Esophagus squamous epithelium (tissue), 5 donors: ENCODE measurements at regions not wholly inside any gene's neighbourhood (a gene's known extent, or its start where the extent isn't known, plus 50 kb on each side); places are given as distances from the start of the nearest gene placed in this dataset.

ENCODE experiments used
- DNase-seq: peaks from one replicate; lab custom pipeline; 2025; lab: John Stamatoyannopoulos, UW
- H3K27ac ChIP-seq, 4 donors: fragments of 200-600 bp; sonication (generic); one replicate each; pipeline ENCODE4 v1.5.1; 2016 to 2019; ENCODE audit warnings: mild to moderate bottlenecking in 1 of 4
- H3K27me3 ChIP-seq, 4 donors: fragments of 200-600 bp; sonication (generic); 1 replicate in 3 of 4; 2 replicates in 1 of 4; pipeline versions ENCODE4 v1.5.1 to v1.6.0; 2017 to 2021; ENCODE audit warnings: antibody characterized with exemption in 1 of 4
- H3K36me3 ChIP-seq, 3 donors: fragments of 200-600 bp; sonication (generic); one replicate each; pipeline ENCODE4 v1.5.1; 2016 to 2019
- H3K4me1 ChIP-seq, 3 donors: fragments of 200-600 bp; sonication (generic); one replicate each; pipeline ENCODE4 v1.5.1; 2017 to 2019
- H3K4me3 ChIP-seq, 4 donors: fragments of 200-600 bp; sonication (generic); 1 replicate in 3 of 4; 2 replicates in 1 of 4; pipeline ENCODE4 v1.5.1; 2016 to 2019; ENCODE audit warnings: mild to moderate bottlenecking in 2 of 4, moderate library complexity in 1 of 4
- H3K9me3 ChIP-seq, 3 donors: fragments of 200-600 bp; sonication (generic); one replicate each; pipeline ENCODE4 v1.5.1; 2016 to 2019
- CTCF ChIP-seq, 6 experiments: fragments of 450-650 bp in 4 of 6; fragments of 200-600 bp in 2 of 6; sonication (generic) in 2 of 6; IDR thresholded peaks; one replicate each; pipeline ENCODE4 v1.5.1; 2016 to 2019; ENCODE audit warnings: antibody characterized with exemption in 6 of 6, mild to moderate bottlenecking in 4 of 6, moderate library complexity in 4 of 6
- POLR2A ChIP-seq, 4 donors: fragments of 450-650 bp; IDR thresholded peaks; one replicate each; pipeline ENCODE4 v1.6.1; 2017; ENCODE audit warnings: antibody characterized with exemption in 4 of 4, mild to moderate bottlenecking in 4 of 4, moderate library complexity in 3 of 4
- WGBS, 2 donors: methylation state at CpG; one replicate each; pipeline ENCODE4 v1.1.5; 2018; 5-methylcytosine and 5-hydroxymethylcytosine counted together
- intact Hi-C: fragments of 100-400 bp; cut with DNase I; formaldehyde crosslinking; loops from one replicate; pipeline ENCODE4 v1.15.0; 2022
- donor health status: DM: yes; HTN: yes; CAD: no.

- H3K27ac ChIP-seq: no peak overlapping the region
- TF ChIP-seq POLR2A (IDR thresholded peaks at IDR 0.05) (no peak), CTCF (IDR thresholded peaks at IDR 0.05) (no peak)
- intact Hi-C loops: no loop called here
- H3K27me3 ChIP-seq: no peaks in the 10 kb centered on the region
- H3K36me3 ChIP-seq: no peaks in the 10 kb centered on the region
- no peak overlapping the region for H3K4me3 ChIP-seq
- peaks cover 0 to 4% (median 0%) of the 10 kb centered on the region in 3 donors for H3K9me3 ChIP-seq
- no peaks in the 10 kb centered on the region for H3K4me1 ChIP-seq
- DNase-seq: no peak
- WGBS, 2 donors: 78 to 86% methylated on average over 1 of the region's 1 CpG
Observed at GRCh38 chr13:69604698-69605097, 502.9 kb upstream of the ATXN8OS start.

- H3K27ac ChIP-seq: no peak overlapping the region
- no peaks in the 10 kb centered on the region for H3K36me3 ChIP-seq
- WGBS, 2 donors: 70 to 77% methylated on average over 3 of the region's 3 CpGs
- TF ChIP-seq POLR2A (IDR thresholded peaks at IDR 0.05) (no peak), CTCF (IDR thresholded peaks at IDR 0.05) (no peak)
- peaks cover 0 to 4% (median 0%) of the 10 kb centered on the region in 3 donors for H3K9me3 ChIP-seq
- no peak for DNase-seq
- intact Hi-C loops: no loop called here
- no peaks in the 10 kb centered on the region for H3K27me3 ChIP-seq
- H3K4me3 ChIP-seq: no peak overlapping the region
- no peaks in the 10 kb centered on the region for H3K4me1 ChIP-seq
Observed at GRCh38 chr13:69603144-69603853, 504.3 kb upstream of the ATXN8OS start.

- Histone ChIP-seq H3K27me3 (no peaks in the 10 kb centered on the region), H3K4me1 (no peaks in the 10 kb centered on the region), H3K9me3 (peaks cover 0 to 4% (median 0%) of the 10 kb centered on the region in 3 donors), H3K36me3 (no peaks in the 10 kb centered on the region), H3K27ac (no peak overlapping the region), H3K4me3 (no peak overlapping the region)
- intact Hi-C loops: no loop called here
- no peak for DNase-seq
- 49 to 52% methylated on average over 3 of the region's 3 CpGs for WGBS, 2 donors
- no peak for TF ChIP-seq CTCF (IDR thresholded peaks at IDR 0.05)
- TF ChIP-seq POLR2A (IDR thresholded peaks at IDR 0.05): no peak
Observed at GRCh38 chr13:69601661-69602060, 506.0 kb upstream of the ATXN8OS start.

- 57 to 58% methylated on average over 3 of the region's 3 CpGs for WGBS, 2 donors
- intact Hi-C loops: no loop called here
Observed at GRCh38 chr13:69600811-69601210, 506.8 kb upstream of the ATXN8OS start.

More at GRCh38 chr13:69600811-69601210, 506.8 kb upstream of the ATXN8OS start:
- Histone ChIP-seq H3K4me3 (no peak overlapping the region), H3K36me3 (no peaks in the 10 kb centered on the region), H3K9me3 (no peaks in the 10 kb centered on the region), H3K4me1 (no peaks in the 10 kb centered on the region), H3K27ac (no peak overlapping the region), H3K27me3 (no peaks in the 10 kb centered on the region)
- no peak for DNase-seq
- TF ChIP-seq POLR2A (IDR thresholded peaks at IDR 0.05) (no peak), CTCF (IDR thresholded peaks at IDR 0.05) (no peak)
